ENCODE measurements at regions not wholly inside any gene's neighbourhood (a gene's known extent, or its start where the extent isn't known, plus 50 kb on each side); places are given as distances from the start of the nearest gene placed in this dataset.

- H3K9ac ChIP-seq (ENCODE audit: low read depth in 2 of 2, low read length in 2 of 2): no peak overlapping the region
Observed at GRCh38 chr9:1261879-1262766, 212.0 kb downstream of the DMRT2 start.

GRCh38 chr9:1267141-1267570 lies 217.0 kb downstream of the DMRT2 start:
- Histone ChIP-seq H3K36me3 (no peaks in the 10 kb centered on the region), H3K9me3 (no peaks in the 10 kb centered on the region), H3K27ac (no peak overlapping the region), H3K27me3 (no peaks in the 10 kb centered on the region), H3K4me1 (no peaks in the 10 kb centered on the region), H3K4me3 (no peak overlapping the region), H3K9ac (ENCODE audit: low read depth in 2 of 2, low read length in 2 of 2) (no peak overlapping the region)
- no peak for DNase-seq
- intact Hi-C loops (cut with DNase I): no loop called here
- no peak for TF ChIP-seq CTCF (IDR thresholded peaks at IDR 0.05)

More at GRCh38 chr9:1261879-1262766, 212.0 kb downstream of the DMRT2 start:
- intact Hi-C loops (cut with DNase I): no loop called here
- no peak for DNase-seq
- Histone ChIP-seq H3K36me3 (no peaks in the 10 kb centered on the region), H3K9me3 (no peaks in the 10 kb centered on the region), H3K27me3 (no peaks in the 10 kb centered on the region), H3K4me1 (no peaks in the 10 kb centered on the region), H3K4me3 (no peak overlapping the region), H3K27ac (no peak overlapping the region)
- no peak for TF ChIP-seq CTCF (IDR thresholded peaks at IDR 0.05)

GRCh38 chr9:1267581-1267980 lies 217.4 kb downstream of the DMRT2 start:
- intact Hi-C loops (cut with DNase I): no loop called here
- no peaks in the 10 kb centered on the region for H3K4me1 ChIP-seq
- H3K9ac ChIP-seq (ENCODE audit: low read depth in 2 of 2, low read length in 2 of 2): no peak overlapping the region
- no peak for TF ChIP-seq CTCF (IDR thresholded peaks at IDR 0.05)
- H3K27me3 ChIP-seq: no peaks in the 10 kb centered on the region
- no peaks in the 10 kb centered on the region for H3K9me3 ChIP-seq
- H3K36me3 ChIP-seq: no peaks in the 10 kb centered on the region
- DNase-seq: no peak
- no peak overlapping the region for H3K4me3 ChIP-seq
- H3K27ac ChIP-seq: no peak overlapping the region

GRCh38 chr9:1269533-1270315 lies 219.6 kb downstream of the DMRT2 start:
- Histone ChIP-seq H3K9me3 (no peaks in the 10 kb centered on the region), H3K27me3 (no peaks in the 10 kb centered on the region), H3K4me1 (no peaks in the 10 kb centered on the region), H3K36me3 (no peaks in the 10 kb centered on the region), H3K9ac (ENCODE audit: low read depth in 2 of 2, low read length in 2 of 2) (no peak overlapping the region), H3K4me3 (no peak overlapping the region), H3K27ac (no peak overlapping the region)
- intact Hi-C loops (cut with DNase I): no loop called here
- TF ChIP-seq CTCF (IDR thresholded peaks at IDR 0.05): no peak
- no peak for DNase-seq

GRCh38 chr9:1271367-1271766 lies 221.2 kb downstream of the DMRT2 start:
- Histone ChIP-seq H3K4me3 (no peak overlapping the region), H3K36me3 (no peaks in the 10 kb centered on the region), H3K27me3 (no peaks in the 10 kb centered on the region), H3K9me3 (no peaks in the 10 kb centered on the region), H3K4me1 (no peaks in the 10 kb centered on the region), H3K9ac (ENCODE audit: low read depth in 2 of 2, low read length in 2 of 2) (no peak overlapping the region), H3K27ac (no peak overlapping the region)
- intact Hi-C loops (cut with DNase I): no loop called here
- TF ChIP-seq CTCF (IDR thresholded peaks at IDR 0.05): no peak
- no peak for DNase-seq

All from colonic mucosa (tissue), 4 donors.